ENCODE measurements at regions not wholly inside any gene's neighbourhood (a gene's known extent, or its start where the extent isn't known, plus 50 kb on each side); places are given as distances from the start of the nearest gene placed in this dataset.

DNA sequence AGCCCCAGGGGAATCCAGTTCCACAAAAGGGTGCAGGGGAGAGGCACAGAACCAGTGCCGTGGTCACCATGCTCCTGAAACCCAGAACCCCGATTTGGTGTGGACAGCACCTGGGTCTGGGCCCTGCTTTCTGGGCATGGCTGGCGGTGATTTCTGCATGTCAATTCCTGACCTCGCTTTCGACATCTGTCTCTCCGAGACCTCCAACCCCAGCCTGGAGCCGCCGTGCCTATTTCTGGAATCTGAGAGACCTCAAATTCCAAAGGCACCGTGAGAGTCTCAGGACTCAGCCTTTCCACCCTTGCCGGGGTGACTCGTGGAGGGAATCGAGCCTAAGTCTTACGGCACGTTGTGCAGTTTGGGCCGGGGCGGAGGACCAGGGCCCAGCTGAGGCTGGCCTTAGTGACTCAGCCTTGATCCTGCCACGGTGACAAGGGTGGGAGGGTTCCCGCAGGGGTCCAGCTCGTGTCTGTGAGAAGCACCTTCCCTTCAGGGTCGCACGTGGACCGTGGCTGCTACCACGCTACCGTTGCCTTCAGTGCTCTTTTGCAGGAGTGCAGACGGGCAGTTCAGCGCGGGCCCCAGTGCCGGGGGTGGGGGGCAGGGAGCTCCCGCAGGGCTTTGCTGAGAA, 133.7 kb downstream of the PXDC1 start:
- Histone ChIP-seq H3K36me3 (ENCODE audit: insufficient read depth, low read length) (no peaks in the 10 kb centered on the region), H3K27me3 (ENCODE audit: control insufficient read depth in 1 of 2, insufficient read depth in 2 of 2, low read length in 2 of 2) (peaks cover 0 to 3% of the 10 kb centered on the region in 2 experiments), H3K4me1 (ENCODE audit: insufficient read depth, low read length) (no peaks in the 10 kb centered on the region), H3K9me3 (ENCODE audit: control insufficient read depth in 1 of 2, insufficient read depth in 1 of 2, low read length in 2 of 2) (no peaks in the 10 kb centered on the region), H3K4me3 (ENCODE audit: low read length) (no peak overlapping the region), H3K27ac (ENCODE audit: low read depth in 1 of 2, low read length in 2 of 2) (no peak overlapping the region)
- TF ChIP-seq CTCF (IDR thresholded peaks at IDR 0.05): no peak
- POLR2A ChIA-PET: no interaction called here
- DNase-seq (no peak), ATAC-seq (ENCODE audit: poor library complexity) (no peak)
- Mint-ChIP-seq H3K36me3 (ENCODE audit: low read depth) (no peaks in the 10 kb centered on the region), H3K27me3 (peaks cover 6% of the 10 kb centered on the region), H3K9me3 (no peaks in the 10 kb centered on the region), H3K4me3 (no peak overlapping the region), H3K4me1 (ENCODE audit: low read depth) (no peaks in the 10 kb centered on the region), H3K27ac (no peak overlapping the region)
- intact Hi-C loops (cut with DNase I, micrococcal nuclease): no loop called here
- CTCF ChIA-PET: no interaction called here

GRCh38 chr6:3617192-3617631, 134.3 kb downstream of the PXDC1 start:
- peaks cover 2% of the 10 kb centered on the region for H3K27me3 Mint-ChIP-seq
- Histone ChIP-seq H3K27ac (ENCODE audit: low read depth in 1 of 2, low read length in 2 of 2) (no peak overlapping the region), H3K27me3 (ENCODE audit: control insufficient read depth in 1 of 2, insufficient read depth in 2 of 2, low read length in 2 of 2) (peaks cover 0 to 3% of the 10 kb centered on the region in 2 experiments), H3K36me3 (ENCODE audit: insufficient read depth, low read length) (no peaks in the 10 kb centered on the region), H3K9me3 (ENCODE audit: control insufficient read depth in 1 of 2, insufficient read depth in 1 of 2, low read length in 2 of 2) (no peaks in the 10 kb centered on the region), H3K4me1 (ENCODE audit: insufficient read depth, low read length) (no peaks in the 10 kb centered on the region), H3K4me3 (ENCODE audit: low read length) (no peak overlapping the region)
- H3K4me3 Mint-ChIP-seq: no peak overlapping the region
- H3K36me3 Mint-ChIP-seq (ENCODE audit: low read depth): no peaks in the 10 kb centered on the region
- H3K9me3 Mint-ChIP-seq: no peaks in the 10 kb centered on the region
- TF ChIP-seq CTCF (IDR thresholded peaks at IDR 0.05): no peak
- CTCF ChIA-PET: no interaction called here
- DNase-seq (no peak), ATAC-seq (ENCODE audit: poor library complexity) (no peak)
- intact Hi-C loops (cut with DNase I, micrococcal nuclease): no loop called here
- POLR2A ChIA-PET: no interaction called here
- H3K4me1 Mint-ChIP-seq (ENCODE audit: low read depth): no peaks in the 10 kb centered on the region
- no peak overlapping the region for H3K27ac Mint-ChIP-seq

DNA sequence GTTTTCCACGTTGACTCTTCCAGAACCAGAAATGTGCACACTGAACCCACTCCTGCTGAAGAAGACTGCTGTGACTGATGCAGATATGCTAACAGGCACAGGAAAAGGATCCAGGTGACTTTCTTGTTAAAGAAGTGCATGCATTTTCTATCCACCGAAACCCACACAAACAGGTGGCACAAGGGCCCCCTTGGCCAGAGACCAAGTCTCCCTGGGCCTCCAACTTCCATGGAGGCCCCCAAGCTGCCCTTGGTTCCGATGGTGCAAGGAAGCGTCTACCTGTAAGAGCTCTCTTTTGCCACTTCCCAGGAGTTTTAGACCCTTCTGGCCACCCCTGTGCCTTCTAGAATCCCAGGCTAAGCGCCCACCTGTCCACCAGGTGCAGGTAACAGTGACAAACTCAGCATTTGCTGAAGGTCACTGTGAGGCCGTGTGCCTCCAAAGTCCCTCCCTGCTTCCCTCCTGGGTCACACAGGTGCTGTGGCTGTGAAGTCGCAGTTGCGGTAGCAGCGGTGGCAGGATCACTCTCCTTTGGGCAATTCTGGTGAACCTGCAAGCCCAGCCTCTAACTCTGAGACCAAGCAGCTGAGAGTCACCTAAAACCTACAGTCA, 134.8 kb downstream of the PXDC1 start:
- Mint-ChIP-seq H3K36me3 (ENCODE audit: low read depth) (no peaks in the 10 kb centered on the region), H3K9me3 (no peaks in the 10 kb centered on the region), H3K4me1 (ENCODE audit: low read depth) (no peaks in the 10 kb centered on the region), H3K27ac (no peak overlapping the region), H3K4me3 (no peak overlapping the region), H3K27me3 (peaks cover 5% of the 10 kb centered on the region)
- Histone ChIP-seq H3K4me3 (ENCODE audit: low read length) (no peak overlapping the region), H3K9me3 (ENCODE audit: control insufficient read depth in 1 of 2, insufficient read depth in 1 of 2, low read length in 2 of 2) (no peaks in the 10 kb centered on the region), H3K36me3 (ENCODE audit: insufficient read depth, low read length) (no peaks in the 10 kb centered on the region), H3K27ac (ENCODE audit: low read depth in 1 of 2, low read length in 2 of 2) (no peak overlapping the region), H3K27me3 (ENCODE audit: control insufficient read depth in 1 of 2, insufficient read depth in 2 of 2, low read length in 2 of 2) (peaks cover 0 to 3% of the 10 kb centered on the region in 2 experiments), H3K4me1 (ENCODE audit: insufficient read depth, low read length) (no peaks in the 10 kb centered on the region)
- TF ChIP-seq CTCF (IDR thresholded peaks at IDR 0.05): no peak
- POLR2A ChIA-PET: no interaction called here
- intact Hi-C loops (cut with DNase I, micrococcal nuclease): no loop called here
- CTCF ChIA-PET: no interaction called here
- no peak for ATAC-seq (ENCODE audit: poor library complexity)
- DNase-seq: no peak
